AG09319 (cell line): ENCODE measurements at regions not wholly inside any gene's neighbourhood (a gene's known extent, or its start where the extent isn't known, plus 50 kb on each side); places are given as distances from the start of the nearest gene placed in this dataset.

Experiments
- DNase-seq: peaks from one replicate; pipeline ENCODE4 v3.0.0-alpha.2; 2010; ENCODE audit warnings: low read depth; ENCODE audit errors: extremely low read depth
- CTCF ChIP-seq: IDR thresholded peaks from 2 replicates; pipeline ENCODE4 v1.5.1; 2011; ENCODE audit warnings: low read depth, mild to moderate bottlenecking, inconsistent platforms, low read length, moderate library complexity

- DNase-seq: no peak
- TF ChIP-seq CTCF: no peak
Observed at GRCh38 chr4:27843776-27844175, 983.1 kb downstream of the STIM2 start.

- no peak for DNase-seq
- no peak for TF ChIP-seq CTCF
Observed at GRCh38 chr4:27844376-27844775, 983.7 kb downstream of the STIM2 start.

- DNase-seq: no peak
- no peak for TF ChIP-seq CTCF
Observed at GRCh38 chr4:27846951-27847350, 986.3 kb downstream of the STIM2 start.

GRCh38 chr4:27861381-27861787 is 1000.7 kb downstream of the STIM2 start:
- DNase-seq: no peak
- TF ChIP-seq CTCF: peak; percentile 35

GRCh38 chr4:27861802-27862201 is 1001.2 kb downstream of the STIM2 start:
- DNase-seq: no peak
- TF ChIP-seq CTCF: no peak

- no peak for DNase-seq
Observed at GRCh38 chr4:27873596-27873995, 1013.0 kb downstream of the STIM2 start.

GRCh38 chr4:27881705-27882104 is 1021.1 kb downstream of the STIM2 start:
- DNase-seq: no peak
- no peak for TF ChIP-seq CTCF

More at GRCh38 chr4:27873596-27873995, 1013.0 kb downstream of the STIM2 start:
- no peak for TF ChIP-seq CTCF
